ENCODE measurements at regions not wholly inside any gene's neighbourhood (a gene's known extent, or its start where the extent isn't known, plus 50 kb on each side); places are given as distances from the start of the nearest gene placed in this dataset.

DNA sequence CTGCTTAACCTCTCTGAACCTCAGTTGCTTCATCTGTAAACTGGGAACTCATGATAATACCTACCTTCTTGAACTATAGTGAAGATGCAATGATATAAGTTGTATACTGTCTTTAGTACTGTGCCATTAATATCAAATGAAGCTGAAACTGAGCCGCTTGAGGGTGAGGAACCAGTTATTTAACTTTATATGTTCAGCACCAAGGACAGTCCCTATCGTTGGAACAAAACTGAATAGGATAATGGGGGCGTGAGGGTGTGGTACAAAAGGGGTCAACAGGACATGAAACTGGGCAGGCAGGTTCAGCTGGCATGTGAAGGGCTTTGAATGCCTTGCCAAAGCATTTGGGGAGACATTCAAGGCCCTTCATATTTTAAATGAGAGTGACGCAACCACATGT lies 112.6 kb downstream of the C11orf91 start:
- H3K27me3 Mint-ChIP-seq = peaks cover 10% of the 10 kb centered on the region
- no peaks in the 10 kb centered on the region for H3K9me3 Mint-ChIP-seq
- no peak overlapping the region for H3K4me3 Mint-ChIP-seq
- DNase-seq = no peak
- H3K36me3 Mint-ChIP-seq = no peaks in the 10 kb centered on the region
- no peak overlapping the region for H3K27ac Mint-ChIP-seq
- H3K4me1 Mint-ChIP-seq = no peaks in the 10 kb centered on the region

DNA sequence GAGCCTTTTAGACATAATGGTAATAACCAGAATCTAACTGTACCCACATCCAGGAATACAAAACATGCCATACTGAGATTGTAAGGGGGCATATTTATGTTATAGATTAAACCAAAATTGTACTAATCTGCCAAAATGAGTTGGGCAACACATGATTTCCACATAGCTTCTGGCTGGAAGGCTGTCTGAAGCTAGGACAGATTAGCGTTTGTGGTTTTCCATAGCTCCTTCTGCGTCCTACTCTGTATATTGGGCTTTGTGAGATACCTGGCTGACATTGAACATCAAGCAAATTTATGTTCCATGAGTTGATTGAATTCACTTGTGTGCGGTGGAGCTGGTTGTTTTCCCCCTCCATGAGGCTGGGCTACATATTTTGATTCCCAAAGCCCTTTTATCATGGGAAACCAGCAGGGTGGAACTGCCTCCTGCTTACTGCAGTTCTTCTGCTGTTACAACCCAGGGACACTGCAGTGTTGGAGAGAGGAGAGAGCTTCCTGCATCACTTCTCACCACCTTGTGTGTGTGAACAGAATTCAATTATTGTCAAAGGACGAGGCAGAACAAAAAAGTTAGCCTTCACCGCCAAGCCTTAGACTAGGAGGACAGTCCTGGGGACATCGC lies 114.9 kb downstream of the C11orf91 start:
- no peaks in the 10 kb centered on the region for H3K9me3 Mint-ChIP-seq
- no peaks in the 10 kb centered on the region for H3K36me3 Mint-ChIP-seq
- H3K27ac Mint-ChIP-seq = no peak overlapping the region
- H3K4me1 Mint-ChIP-seq = no peaks in the 10 kb centered on the region
- DNase-seq = no peak
- no peak overlapping the region for H3K4me3 Mint-ChIP-seq
- peaks cover 12% of the 10 kb centered on the region for H3K27me3 Mint-ChIP-seq

DNA sequence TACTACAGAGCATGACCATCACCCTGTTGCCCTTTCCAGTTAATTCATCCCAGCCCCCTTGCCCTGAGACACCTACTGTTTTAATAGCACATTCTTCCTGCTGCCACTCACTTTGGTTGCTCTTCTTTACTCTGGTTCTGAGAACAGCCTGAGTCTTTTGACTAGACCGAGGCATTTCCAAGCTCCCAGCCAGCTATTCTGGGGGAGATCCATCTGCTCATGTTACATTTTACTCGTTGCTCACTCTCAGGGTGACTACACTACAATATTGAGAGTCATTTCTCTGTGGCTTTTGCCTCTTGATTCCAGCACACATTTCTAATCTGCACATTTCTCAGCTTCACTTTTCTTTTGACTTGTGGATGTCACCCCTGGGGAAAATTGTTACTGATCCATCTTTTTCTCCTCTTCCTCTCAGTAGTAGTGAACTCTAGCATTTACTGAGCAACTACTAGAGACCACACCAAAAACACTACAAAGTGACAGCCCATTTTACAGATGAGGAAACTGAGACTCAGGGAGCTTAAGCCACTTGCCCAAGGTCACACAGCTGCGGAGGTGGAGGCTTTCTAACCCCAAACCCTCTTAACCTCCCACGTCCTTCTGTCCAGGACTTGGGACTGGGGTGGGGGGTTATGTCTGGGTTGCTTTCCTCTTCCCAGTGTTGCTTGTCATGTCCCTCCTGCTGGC lies 117.8 kb downstream of the C11orf91 start:
- H3K27ac Mint-ChIP-seq = no peak overlapping the region
- H3K36me3 Mint-ChIP-seq = no peaks in the 10 kb centered on the region
- no peaks in the 10 kb centered on the region for H3K9me3 Mint-ChIP-seq
- no peaks in the 10 kb centered on the region for H3K4me1 Mint-ChIP-seq
- DNase-seq = no peak
- H3K27me3 Mint-ChIP-seq = peaks cover 16% of the 10 kb centered on the region
- no peak overlapping the region for H3K4me3 Mint-ChIP-seq

DNA sequence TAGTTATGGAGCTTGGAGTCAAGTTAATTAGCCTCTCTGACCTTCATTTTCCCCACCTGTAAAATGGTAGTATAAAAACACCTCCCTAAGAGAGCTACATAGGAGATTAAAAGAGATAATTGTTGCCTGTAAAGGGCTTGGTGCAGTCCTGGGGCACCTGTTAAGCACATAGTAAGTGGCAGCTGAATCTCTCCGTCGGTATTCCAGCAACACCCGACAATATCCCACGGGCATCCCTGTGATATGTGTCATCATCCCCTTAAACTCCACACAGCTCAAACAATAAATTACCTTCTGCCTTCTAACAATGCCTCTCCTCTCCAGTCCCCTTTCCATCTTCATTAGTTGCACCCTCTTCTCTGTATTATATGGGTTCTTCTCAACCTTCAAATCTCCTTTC lies 121.5 kb downstream of the C11orf91 start:
- Mint-ChIP-seq H3K36me3 (no peaks in the 10 kb centered on the region), H3K4me1 (no peaks in the 10 kb centered on the region), H3K9me3 (no peaks in the 10 kb centered on the region), H3K27me3 (peaks cover 12% of the 10 kb centered on the region), H3K27ac (no peak overlapping the region), H3K4me3 (no peak overlapping the region)
- no peak for DNase-seq

DNA sequence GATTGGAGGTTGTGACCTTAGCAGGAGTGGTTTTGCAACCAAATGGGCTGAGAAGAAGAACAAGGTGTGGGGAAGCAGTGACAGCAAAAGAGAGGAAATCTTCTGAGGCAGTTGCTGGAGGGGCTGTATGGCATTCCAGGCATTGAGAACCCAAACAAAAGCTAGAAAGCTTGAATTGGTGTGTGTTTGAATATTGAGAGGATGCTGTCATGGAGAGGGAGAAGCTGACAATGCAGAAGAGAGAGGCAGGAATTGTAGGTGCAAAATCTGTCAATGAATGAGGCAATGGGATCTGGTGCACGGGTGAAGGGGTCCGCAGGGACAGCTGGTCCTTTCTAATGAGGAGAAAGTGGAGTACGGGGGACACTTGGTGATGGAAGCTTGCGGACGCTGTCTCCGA lies 123.4 kb downstream of the C11orf91 start:
- DNase-seq = no peak
- H3K36me3 Mint-ChIP-seq = no peaks in the 10 kb centered on the region
- H3K9me3 Mint-ChIP-seq = no peaks in the 10 kb centered on the region
- H3K27me3 Mint-ChIP-seq = peaks cover 12% of the 10 kb centered on the region
- no peaks in the 10 kb centered on the region for H3K4me1 Mint-ChIP-seq
- no peak overlapping the region for H3K27ac Mint-ChIP-seq
- H3K4me3 Mint-ChIP-seq = no peak overlapping the region

DNA sequence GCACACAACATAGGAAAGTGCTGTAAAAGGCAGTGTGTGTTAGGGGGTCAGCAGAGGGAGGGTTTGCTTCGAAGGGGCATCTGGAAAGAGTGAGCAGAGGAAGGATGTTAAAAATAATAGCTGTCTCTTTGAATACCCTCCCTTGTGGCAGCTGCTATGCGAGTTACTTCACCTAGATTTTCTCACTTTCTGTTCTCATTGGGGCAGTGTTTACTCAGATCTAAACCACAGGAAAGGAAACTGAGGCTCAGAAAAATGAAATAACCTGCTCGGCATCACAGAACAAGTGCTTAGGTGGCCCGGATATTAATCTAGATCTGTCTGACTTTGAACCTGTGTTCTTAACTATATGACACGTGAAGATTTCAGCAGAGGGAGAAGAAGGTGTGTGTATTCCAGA lies 125.3 kb downstream of the C11orf91 start:
- Mint-ChIP-seq H3K9me3 (no peaks in the 10 kb centered on the region), H3K27ac (no peak overlapping the region), H3K4me3 (no peak overlapping the region), H3K36me3 (no peaks in the 10 kb centered on the region), H3K4me1 (no peaks in the 10 kb centered on the region), H3K27me3 (peaks cover 7% of the 10 kb centered on the region)
- no peak for DNase-seq

DNA sequence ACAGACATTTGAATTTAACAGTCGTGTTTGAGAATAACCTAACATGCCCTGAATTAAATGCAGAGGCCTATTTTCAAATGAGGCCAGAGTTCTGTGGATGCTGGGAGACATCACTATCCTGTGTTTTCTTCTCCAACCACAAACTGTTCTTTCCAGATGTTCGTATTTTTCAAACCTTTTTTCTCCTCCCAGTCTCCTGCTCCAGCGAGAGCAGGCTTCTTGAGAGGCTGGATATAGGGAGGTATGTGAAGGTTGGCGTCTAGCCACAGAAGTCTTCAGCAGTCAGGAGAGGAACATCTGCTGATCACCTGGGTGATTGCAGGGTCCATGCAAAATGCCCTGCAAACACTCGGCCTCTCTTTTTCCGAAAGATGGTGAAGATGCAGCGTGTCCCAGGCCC lies 126.3 kb downstream of the C11orf91 start:
- no peak for DNase-seq
- Mint-ChIP-seq H3K9me3 (no peaks in the 10 kb centered on the region), H3K4me3 (no peak overlapping the region), H3K27me3 (peaks cover under 1% of the 10 kb centered on the region), H3K4me1 (no peaks in the 10 kb centered on the region), H3K27ac (no peak overlapping the region), H3K36me3 (no peaks in the 10 kb centered on the region)

DNA sequence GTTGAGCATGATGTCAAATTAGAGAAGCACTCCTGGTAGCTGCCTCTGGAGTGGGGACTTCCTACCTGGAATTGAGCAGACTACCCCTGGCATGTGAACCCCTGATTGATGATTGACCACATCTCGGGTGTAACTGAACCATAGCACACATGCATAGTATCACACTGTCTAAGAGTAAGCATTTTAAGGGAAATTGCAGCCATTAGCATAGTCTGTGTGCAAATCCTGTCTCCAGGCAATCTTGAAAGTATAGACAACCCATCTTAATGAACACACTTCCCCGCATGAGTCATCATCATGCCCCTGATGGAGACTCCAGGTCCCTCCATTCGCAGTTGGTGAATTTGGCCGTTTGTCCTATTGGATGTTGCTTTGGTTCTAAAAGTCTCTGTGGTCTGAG lies 131.3 kb downstream of the C11orf91 start:
- Mint-ChIP-seq H3K27ac (no peak overlapping the region), H3K4me1 (no peaks in the 10 kb centered on the region), H3K27me3 (peaks cover 13% of the 10 kb centered on the region), H3K4me3 (no peak overlapping the region), H3K9me3 (no peaks in the 10 kb centered on the region), H3K36me3 (no peaks in the 10 kb centered on the region)
- no peak for DNase-seq

DNA sequence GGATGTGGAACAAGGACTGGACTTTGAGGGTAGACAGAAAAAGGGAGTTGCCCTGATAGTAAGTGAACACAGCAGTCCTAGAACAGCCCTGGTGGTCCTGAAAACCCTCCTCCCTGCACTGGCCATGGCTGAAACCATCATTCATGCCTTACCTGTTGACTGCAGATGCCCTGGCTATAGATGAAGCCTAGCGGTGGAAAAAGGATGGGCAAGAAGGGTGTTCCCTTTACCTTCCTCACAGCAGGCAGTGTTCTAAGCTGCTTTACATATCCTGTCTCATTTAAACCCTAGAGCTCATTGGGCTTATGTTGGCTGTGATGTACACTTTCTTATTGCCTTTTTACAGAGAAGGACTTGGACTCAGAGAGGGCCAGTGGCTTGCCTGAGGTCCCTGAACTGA lies 133.6 kb downstream of the C11orf91 start:
- Mint-ChIP-seq H3K27me3 (peaks cover 13% of the 10 kb centered on the region), H3K4me1 (no peaks in the 10 kb centered on the region), H3K9me3 (no peaks in the 10 kb centered on the region), H3K4me3 (no peak overlapping the region), H3K36me3 (no peaks in the 10 kb centered on the region), H3K27ac (no peak overlapping the region)
- DNase-seq = no peak

DNA sequence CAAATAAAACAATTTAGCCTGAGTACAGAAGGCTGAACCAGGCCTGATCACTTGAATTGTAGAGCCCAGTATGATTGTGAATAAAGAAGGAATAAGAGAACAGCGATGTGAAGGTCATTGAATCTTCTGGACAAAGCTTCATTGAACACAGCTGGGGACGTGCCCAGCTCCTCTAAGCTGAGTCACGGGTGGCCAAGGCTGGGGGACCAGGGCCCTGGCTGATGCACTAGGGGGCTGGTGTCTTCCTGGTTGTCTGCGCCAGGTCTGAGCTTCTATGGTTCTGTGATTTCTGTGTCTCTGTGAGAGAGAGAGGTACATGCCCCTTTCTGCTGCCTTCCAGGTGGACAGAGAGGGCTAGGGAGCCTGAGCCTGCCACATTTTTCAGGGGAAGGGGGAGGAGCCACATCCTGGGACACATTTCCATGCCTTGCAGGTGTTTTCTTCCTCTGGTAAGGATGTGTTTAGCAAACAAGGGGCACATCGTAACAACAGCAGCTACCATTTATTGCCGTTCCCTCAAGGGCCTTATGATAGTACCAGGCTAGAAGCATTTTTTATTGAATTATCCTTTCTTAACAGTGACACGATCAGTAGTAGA lies 135.7 kb downstream of the C11orf91 start:
- H3K4me1 Mint-ChIP-seq = no peaks in the 10 kb centered on the region
- H3K9me3 Mint-ChIP-seq = no peaks in the 10 kb centered on the region
- no peaks in the 10 kb centered on the region for H3K36me3 Mint-ChIP-seq

DNA sequence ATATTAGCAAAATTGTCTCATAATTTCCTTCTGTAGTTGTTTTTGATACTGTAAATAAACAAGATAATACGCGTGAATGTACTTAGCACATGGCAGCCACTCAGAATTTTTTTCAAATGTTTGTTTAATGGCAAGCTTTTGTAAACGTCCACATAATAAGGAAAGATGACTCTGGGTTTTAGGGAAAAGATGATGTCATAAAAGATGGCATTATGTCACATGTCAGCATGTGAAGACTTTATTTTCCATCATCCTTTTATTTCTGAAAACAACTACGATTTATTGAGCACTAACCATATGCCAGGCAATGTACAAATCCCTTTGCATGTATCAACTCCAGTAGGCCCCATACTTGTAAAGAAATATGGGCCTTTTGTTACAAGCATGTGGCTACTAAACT lies 139.9 kb downstream of the C11orf91 start:
- Mint-ChIP-seq H3K27ac (no peak overlapping the region), H3K4me3 (no peak overlapping the region), H3K36me3 (no peaks in the 10 kb centered on the region), H3K9me3 (no peaks in the 10 kb centered on the region), H3K27me3 (peaks cover 5% of the 10 kb centered on the region), H3K4me1 (no peaks in the 10 kb centered on the region)
- DNase-seq = no peak

More for the DNA sequence above, 135.7 kb downstream of the C11orf91 start:
- Mint-ChIP-seq H3K4me3 (no peak overlapping the region), H3K27ac (no peak overlapping the region), H3K27me3 (peaks cover 13% of the 10 kb centered on the region)
- no peak for DNase-seq

DNA sequence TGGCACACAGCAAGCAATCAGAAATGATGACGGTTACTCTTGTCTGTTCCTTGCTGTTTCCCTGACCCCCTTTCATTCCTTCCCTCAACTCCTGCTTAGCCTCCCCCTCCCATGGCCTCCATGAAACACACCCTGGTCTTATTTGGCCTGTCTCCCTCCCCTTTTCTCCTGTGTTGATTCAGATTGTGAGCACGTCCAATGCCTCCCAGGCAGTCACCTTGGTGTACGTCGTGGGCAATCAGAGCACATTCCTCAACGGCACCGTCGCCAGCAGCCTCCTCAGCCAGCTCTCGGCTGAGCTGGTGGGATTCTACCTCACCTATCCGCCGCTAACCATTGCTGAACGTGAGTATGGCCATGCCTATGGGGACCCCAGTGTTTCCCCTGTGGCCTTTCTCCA lies 141.1 kb downstream of the C11orf91 start:
- H3K4me1 Mint-ChIP-seq = no peaks in the 10 kb centered on the region

DNA sequence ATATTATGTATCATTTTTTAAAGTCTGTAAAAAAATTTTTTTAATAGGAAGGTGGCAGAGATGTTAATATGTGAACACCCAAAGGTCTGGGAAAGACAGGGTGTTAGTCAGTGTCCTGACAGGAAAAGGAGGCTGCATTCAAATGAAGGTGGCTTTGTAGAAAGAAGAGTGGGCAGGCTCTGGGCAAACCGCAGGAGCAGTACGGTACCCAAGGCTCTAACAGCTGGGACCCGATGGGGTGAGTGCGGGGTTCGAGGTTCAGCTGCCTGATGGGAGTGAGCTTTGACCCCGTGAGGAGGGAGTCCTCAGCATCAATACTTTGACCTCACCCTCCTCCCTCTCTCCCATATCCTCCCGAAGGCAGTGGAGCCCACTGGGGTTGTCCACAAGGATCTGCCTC lies 142.5 kb downstream of the C11orf91 start:
- H3K27me3 Mint-ChIP-seq = peaks cover 6% of the 10 kb centered on the region
- no peaks in the 10 kb centered on the region for H3K9me3 Mint-ChIP-seq
- H3K36me3 Mint-ChIP-seq = no peaks in the 10 kb centered on the region
- H3K4me1 Mint-ChIP-seq = no peaks in the 10 kb centered on the region
- no peak for DNase-seq
- H3K4me3 Mint-ChIP-seq = no peak overlapping the region
- H3K27ac Mint-ChIP-seq = no peak overlapping the region

More for the DNA sequence above, 141.1 kb downstream of the C11orf91 start:
- DNase-seq = no peak
- Mint-ChIP-seq H3K36me3 (no peaks in the 10 kb centered on the region), H3K4me3 (no peak overlapping the region), H3K27ac (no peak overlapping the region), H3K27me3 (peaks cover 6% of the 10 kb centered on the region), H3K9me3 (no peaks in the 10 kb centered on the region)

DNA sequence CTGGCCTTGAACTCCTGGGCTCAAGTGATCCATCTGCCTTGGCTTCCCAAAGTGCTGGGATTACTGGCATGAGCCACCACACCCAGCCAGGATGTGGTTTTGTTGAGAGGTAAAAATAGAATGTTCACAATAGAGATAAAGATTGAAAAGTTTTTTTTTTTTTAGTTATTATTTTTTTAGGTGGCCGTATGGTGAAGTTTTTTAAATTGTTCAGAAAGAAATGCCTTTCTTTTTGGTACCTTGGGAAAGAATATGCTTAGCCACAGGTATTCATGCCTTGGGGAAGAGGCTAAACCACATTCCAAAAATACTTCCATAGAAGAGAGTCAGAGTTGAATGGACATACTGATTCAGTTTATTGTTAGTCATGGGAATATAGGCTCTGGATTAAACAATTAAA lies 143.4 kb downstream of the C11orf91 start:
- no peaks in the 10 kb centered on the region for H3K36me3 Mint-ChIP-seq
- no peaks in the 10 kb centered on the region for H3K4me1 Mint-ChIP-seq
- no peaks in the 10 kb centered on the region for H3K9me3 Mint-ChIP-seq
- no peak overlapping the region for H3K27ac Mint-ChIP-seq
- H3K4me3 Mint-ChIP-seq = no peak overlapping the region
- DNase-seq = no peak
- peaks cover 6% of the 10 kb centered on the region for H3K27me3 Mint-ChIP-seq

DNA sequence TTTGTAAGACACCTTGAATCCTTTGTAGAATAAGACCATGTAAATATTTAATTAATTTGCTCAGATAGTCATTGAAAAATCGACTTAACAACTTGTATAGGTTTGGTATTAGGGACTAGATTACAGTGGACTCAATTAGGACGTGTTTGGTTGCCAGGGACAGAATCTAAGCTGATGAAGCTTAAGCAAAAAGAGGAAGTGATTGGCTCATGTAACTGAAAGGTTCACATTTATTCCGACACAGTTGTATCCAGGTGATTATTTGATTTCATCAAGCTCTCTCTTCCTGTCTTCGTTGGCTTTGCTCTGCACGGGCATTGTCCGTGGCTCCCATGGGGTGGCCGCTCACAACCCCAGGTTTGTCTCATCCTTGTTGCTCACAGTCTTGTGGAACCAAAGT lies 146.4 kb downstream of the C11orf91 start:
- H3K27ac Mint-ChIP-seq = no peak overlapping the region
- DNase-seq = no peak
- no peak overlapping the region for H3K4me3 Mint-ChIP-seq
- H3K4me1 Mint-ChIP-seq = no peaks in the 10 kb centered on the region
- H3K27me3 Mint-ChIP-seq = peaks cover 22% of the 10 kb centered on the region
- no peaks in the 10 kb centered on the region for H3K36me3 Mint-ChIP-seq
- no peaks in the 10 kb centered on the region for H3K9me3 Mint-ChIP-seq

DNA sequence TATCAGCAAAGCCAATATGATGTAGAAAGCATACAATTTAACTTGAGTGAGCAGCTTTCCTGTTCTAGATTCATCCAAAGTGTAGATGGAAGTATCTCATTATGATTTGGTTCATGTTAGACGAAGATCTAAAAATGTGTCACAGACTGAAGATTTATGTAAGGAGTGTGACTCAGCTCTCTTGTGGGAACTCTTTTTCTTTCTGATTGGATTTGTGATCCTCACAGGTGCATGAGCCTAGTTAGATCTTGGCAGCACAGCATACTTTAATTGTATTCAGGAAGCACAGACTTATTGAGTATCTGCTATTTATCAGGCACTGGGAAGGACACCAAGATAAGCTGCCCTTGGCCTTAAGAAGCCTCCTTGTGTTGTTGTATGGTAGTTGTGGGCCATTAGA lies 147.1 kb downstream of the C11orf91 start:
- no peak overlapping the region for H3K4me3 Mint-ChIP-seq
- no peaks in the 10 kb centered on the region for H3K4me1 Mint-ChIP-seq
- H3K27me3 Mint-ChIP-seq = peaks cover 23% of the 10 kb centered on the region
- H3K9me3 Mint-ChIP-seq = no peaks in the 10 kb centered on the region
- no peak overlapping the region for H3K27ac Mint-ChIP-seq
- DNase-seq = no peak
- no peaks in the 10 kb centered on the region for H3K36me3 Mint-ChIP-seq

All from activated naive CD8-positive, alpha-beta T cell treated with anti-CD3 and anti-CD28 coated beads for 36 hours (primary cell).